Caki2 (cell line): ENCODE measurements at regions not wholly inside any gene's neighbourhood (a gene's known extent, or its start where the extent isn't known, plus 50 kb on each side); places are given as distances from the start of the nearest gene placed in this dataset.
"Not testable (repeated sequence)": the region's sequence is repeated elsewhere in the genome, so short reads cannot be mapped to it uniquely, and the experiment has no call there.

Experiments
- DNase-seq: peaks from one replicate; pipeline ENCODE4 v3.0.0-alpha.2; 2015; ENCODE audit warnings: low read depth
- in situ Hi-C: cut with HindIII; loops from 2 replicates; pipeline ENCODE4 v1.10.0; 2016; ENCODE audit warnings: low sequenced_read_pairs, low pct_unique_long_range_greater_than_20kb, mixed read lengths

GRCh38 chr6:2569420-2569819 lies 181.3 kb downstream of the MYLK4 start:
- DNase-seq, in situ Hi-C loops: not testable (repeated sequence)

DNA sequence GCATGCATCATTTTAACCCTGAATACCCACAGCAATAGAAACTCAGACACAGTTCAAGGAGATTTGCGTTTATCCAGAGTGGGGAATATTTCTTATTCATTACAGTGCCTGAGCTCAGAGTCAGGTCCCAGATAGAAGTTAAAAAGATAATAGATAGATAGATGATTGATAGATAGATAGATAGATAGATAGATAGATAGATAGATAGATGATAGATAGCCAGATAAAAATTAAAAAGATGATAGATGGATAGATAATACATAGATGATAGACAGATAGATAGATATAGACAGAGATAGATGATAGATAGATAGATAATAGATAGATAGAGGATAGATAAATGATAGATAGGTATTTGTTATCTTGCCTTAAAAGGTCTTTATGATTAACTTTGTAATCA lies 184.7 kb downstream of the MYLK4 start:
- in situ Hi-C loops = no loop called here
- DNase-seq = no peak

DNA sequence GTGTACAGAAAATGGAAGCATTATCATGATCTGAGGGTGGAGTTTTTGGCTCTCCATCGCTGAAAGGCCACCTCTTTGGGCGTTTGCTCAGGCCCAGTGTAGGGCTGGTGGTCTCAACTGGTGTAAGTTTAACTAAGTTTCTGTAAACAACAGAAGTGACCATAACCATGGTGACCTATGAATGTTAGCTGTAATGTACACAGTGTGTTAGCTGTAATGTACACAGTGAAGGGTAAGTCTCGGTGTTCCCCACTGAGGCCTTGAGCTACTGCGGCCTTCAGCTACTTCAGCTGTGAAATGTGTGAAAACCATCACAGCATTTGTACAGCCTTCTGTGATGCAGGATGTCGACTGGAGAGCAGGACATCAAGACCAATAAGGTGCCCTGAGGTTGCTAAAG lies 185.2 kb downstream of the MYLK4 start:
- in situ Hi-C loops = no loop called here
- DNase-seq = no peak

DNA sequence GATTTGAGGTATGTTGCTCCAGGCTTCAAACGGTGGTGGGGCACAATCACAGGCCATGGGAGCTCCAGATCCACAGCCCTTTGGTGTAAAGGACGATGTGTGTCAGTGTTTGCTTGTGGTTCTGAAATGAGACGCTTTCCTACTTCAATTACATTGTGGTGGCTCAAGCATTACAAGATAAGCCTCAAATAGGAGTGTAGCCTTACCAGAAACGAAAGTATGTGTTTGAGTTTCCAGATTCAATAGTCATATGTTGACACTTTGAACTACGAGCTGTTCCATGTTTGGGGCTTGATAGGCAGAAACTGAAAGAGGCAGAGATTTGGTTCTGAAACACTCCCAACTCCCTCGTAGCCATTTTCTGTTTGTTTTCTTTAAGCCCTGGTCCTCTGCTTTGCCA lies 187.1 kb downstream of the MYLK4 start:
- DNase-seq = no peak
- in situ Hi-C loops = no loop called here

GRCh38 chr6:2562721-2563451 lies 187.8 kb downstream of the MYLK4 start:
- DNase-seq = no peak
- in situ Hi-C loops = no loop called here

DNA sequence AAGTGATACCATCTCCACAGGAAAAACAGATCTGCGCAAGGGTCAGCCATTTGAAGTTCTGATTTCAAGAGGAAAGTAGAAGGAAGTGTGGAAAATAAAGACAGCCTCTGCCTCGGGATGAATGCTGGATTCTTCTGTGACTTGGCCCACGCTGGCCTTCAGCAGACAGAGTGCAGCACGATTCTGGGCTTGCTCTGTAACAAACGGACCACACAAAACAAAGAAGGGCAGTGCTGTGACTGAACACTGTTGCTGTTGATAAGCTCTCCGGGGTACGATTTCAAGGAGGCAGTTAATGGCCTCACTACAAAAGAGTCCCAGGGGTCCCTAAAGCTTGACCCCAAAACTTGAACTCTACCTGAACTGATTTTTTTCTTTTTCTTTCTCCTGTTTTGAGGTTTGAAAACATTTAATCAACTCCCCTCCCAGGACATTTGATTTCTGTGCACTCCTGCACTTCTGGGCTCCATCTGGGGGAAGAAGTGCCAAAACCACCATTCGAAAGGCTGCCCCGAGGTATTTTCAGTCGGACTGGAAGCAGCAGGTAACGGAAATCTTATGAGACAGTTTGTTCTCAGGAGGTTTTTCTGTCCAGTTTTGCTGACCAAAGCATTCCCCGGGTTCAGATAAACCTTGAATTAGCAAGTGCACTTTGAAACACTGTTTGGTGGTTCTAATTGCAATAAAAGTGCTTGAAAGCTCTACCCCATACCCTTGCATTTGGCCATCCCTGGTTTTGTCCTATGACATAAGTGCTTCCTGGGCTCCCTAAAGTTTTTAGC lies 189.6 kb downstream of the MYLK4 start:
- in situ Hi-C loops = no loop called here

DNA sequence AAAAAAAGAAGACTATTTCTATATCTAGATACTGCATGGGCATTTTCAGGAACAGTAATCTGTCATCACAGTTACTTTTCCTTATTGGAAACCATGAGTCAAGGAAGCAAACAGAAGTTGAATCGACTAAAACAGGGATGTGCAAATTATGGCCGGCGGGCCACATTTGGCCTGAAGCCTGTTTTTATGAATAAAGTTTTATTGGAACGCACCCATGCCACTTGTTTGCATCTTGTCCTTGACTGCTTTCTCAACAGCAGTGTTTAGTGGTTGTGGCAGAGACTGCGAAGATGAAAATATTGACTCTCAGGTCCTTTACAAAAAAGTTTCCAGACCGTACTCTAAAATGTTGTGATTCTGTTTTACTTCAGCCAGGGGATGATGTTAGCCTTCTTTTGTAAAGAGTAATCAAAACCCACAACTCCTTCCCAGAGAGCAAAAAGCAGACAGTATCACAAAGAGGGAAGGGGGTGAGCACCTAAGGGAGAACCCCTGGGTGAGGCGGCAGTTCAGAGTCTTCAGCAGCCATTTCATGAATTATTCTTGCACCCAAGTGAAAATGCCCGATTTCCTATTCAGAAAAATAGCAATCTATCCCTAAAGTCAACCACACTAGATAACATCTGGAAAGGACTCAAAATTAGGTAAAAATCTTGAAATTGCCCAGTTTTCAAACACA lies 190.4 kb downstream of the MYLK4 start:
- no peak for DNase-seq
- in situ Hi-C loops = no loop called here

More for the DNA sequence above, 189.6 kb downstream of the MYLK4 start:
- DNase-seq = no peak

GRCh38 chr6:2558861-2559801 lies 191.6 kb downstream of the MYLK4 start:
- peak; percentile 80 for DNase-seq

GRCh38 chr6:2558098-2558680 lies 192.5 kb downstream of the MYLK4 start:
- DNase-seq = peak; percentile 73
- in situ Hi-C loops = no loop called here

More at GRCh38 chr6:2558861-2559801, 191.6 kb downstream of the MYLK4 start:
- in situ Hi-C loops = no loop called here

DNA sequence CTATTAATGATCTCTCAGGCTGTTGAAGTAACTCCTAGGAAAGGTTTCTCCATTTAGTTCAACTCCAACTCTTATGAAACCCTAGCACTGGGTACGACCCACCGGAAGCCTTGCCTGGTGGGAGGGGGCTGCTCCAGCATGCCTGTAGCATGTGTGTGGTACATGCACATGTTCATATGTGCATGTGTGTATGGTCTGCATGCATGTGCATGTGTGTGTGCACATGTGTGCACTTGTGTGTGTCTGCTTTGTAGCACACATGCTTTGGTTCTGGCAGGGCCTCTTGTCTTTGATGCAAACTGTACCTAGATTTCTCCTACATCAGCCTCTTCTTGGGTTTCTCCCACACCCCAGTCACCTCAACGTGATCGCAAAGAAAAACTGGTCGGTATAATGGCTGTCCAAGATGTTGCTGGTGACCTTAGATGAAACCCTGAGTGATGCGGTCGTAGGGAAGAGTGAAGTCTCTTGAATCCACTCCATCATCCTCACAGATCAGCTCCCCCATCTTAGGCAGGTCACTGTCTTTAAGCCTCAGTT lies 193.5 kb downstream of the MYLK4 start:
- in situ Hi-C loops = no loop called here
- DNase-seq = no peak

DNA sequence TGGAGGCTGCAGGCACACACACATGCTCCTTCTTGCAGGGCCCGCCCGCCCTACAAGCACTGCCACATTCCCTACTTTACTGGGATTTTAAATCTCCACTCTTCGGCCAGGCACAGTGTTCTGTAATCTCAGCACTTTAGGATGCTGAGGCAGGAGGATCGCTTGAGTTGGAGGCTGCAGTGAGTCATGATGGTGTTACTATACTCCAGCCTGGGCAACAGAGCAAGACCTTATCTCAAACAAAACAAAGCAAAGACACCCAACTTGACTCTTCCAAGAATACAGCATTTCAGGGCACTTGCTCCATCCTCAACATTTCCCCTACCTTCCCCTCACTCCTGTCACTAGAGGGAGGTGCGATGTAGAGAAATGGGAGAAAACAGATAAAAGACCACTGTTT lies 194.0 kb downstream of the MYLK4 start:
- peak; percentile 50 for DNase-seq
- in situ Hi-C loops = no loop called here

GRCh38 chr6:2554651-2555260 lies 196.0 kb downstream of the MYLK4 start:
- no peak for DNase-seq
- in situ Hi-C loops = no loop called here

DNA sequence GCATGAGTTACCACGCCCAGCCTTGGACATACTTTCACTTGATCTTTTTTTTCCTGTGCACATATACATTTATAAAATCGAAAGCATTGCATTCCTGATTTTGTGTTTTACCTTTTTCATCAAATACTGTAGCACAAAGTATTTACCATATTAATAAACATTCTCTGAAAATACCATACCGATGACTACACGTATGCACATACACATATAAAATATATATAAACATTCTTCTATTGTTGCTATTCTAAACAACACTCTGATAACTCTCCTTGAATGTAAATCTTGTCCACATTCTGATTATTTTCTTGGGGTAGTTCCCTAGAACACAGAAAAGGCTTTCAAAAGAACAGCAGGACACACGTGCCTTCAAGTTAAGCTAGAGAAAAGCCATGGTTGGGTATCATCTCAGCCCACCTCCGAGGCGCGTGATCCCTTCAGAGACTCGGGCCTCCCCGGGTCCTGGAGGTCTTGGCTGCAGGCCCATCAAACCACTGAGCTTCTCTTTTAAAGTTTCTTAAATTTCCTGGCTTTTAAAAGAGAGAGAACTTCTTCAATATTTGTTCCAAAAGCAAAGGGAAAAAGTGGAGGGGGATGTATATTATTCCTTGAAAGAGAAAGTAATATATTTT lies 198.1 kb downstream of the MYLK4 start:
- in situ Hi-C loops = no loop called here
- DNase-seq = no peak

DNA sequence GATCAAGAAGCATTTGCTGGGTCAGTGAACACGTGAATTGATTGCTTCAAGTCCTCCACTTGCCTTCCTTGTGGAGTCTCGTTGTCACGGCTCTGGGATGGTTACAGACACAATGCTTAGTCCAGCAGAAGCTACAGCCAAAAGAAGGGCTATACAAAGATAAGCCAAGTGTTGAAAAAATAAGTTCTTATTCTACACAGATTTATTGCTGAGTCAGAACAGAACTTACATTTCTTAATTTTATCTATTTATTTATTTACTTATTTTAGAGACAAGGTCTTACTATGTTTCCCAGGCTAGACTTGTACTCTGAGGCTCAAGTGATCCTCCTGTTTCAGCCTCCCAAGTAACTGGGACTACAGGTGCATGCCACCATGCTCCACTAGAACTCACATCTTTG lies 199.0 kb downstream of the MYLK4 start:
- in situ Hi-C loops = no loop called here
- no peak for DNase-seq

- no peak for DNase-seq
- in situ Hi-C loops = no loop called here
Observed at GRCh38 chr6:2550247-2550646, 200.5 kb downstream of the MYLK4 start.

GRCh38 chr6:2549834-2550233 lies 200.9 kb downstream of the MYLK4 start:
- no peak for DNase-seq
- in situ Hi-C loops = no loop called here

GRCh38 chr6:2547355-2547754 lies 203.4 kb downstream of the MYLK4 start:
- no peak for DNase-seq
- in situ Hi-C loops = no loop called here
